Body of pancreas (tissue), 4 donors: ENCODE measurements at regions not wholly inside any gene's neighbourhood (a gene's known extent, or its start where the extent isn't known, plus 50 kb on each side); places are given as distances from the start of the nearest gene placed in this dataset.

ENCODE experiments used
- POLR2A ChIP-seq, 3 donors: fragments of 450-650 bp; IDR thresholded peaks; one replicate each; pipeline ENCODE4 v1.6.1; 2016; ENCODE audit warnings: antibody characterized with exemption in 3 of 3, mild to moderate bottlenecking in 2 of 3
- TF ChIP-seq, protein P1 (sequence below), 7 experiments: fragments of 450-650 bp in 4 of 7; fragments of 200-600 bp in 3 of 7; sonication (generic) in 3 of 7; IDR thresholded peaks; one replicate each; pipeline ENCODE4 v1.5.1; 2016 to 2019; ENCODE audit warnings: antibody characterized with exemption in 7 of 7

GRCh38 chr3:40972350-40972749 lies 227.0 kb upstream of the CTNNB1 start:
- TF ChIP-seq, protein P1, sequence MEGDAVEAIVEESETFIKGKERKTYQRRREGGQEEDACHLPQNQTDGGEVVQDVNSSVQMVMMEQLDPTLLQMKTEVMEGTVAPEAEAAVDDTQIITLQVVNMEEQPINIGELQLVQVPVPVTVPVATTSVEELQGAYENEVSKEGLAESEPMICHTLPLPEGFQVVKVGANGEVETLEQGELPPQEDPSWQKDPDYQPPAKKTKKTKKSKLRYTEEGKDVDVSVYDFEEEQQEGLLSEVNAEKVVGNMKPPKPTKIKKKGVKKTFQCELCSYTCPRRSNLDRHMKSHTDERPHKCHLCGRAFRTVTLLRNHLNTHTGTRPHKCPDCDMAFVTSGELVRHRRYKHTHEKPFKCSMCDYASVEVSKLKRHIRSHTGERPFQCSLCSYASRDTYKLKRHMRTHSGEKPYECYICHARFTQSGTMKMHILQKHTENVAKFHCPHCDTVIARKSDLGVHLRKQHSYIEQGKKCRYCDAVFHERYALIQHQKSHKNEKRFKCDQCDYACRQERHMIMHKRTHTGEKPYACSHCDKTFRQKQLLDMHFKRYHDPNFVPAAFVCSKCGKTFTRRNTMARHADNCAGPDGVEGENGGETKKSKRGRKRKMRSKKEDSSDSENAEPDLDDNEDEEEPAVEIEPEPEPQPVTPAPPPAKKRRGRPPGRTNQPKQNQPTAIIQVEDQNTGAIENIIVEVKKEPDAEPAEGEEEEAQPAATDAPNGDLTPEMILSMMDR (IDR thresholded peaks at IDR 0.05), result no peak
- no peak for TF ChIP-seq POLR2A (IDR thresholded peaks at IDR 0.05)
